Ovary (tissue), 1 donor: ENCODE measurements at regions not wholly inside any gene's neighbourhood (a gene's known extent, or its start where the extent isn't known, plus 50 kb on each side); places are given as distances from the start of the nearest gene placed in this dataset.

Source experiments
- EP300 ChIP-seq: sonication (generic); formaldehyde crosslinking; IDR thresholded peaks from one replicate; pipeline ENCODE4 v1.6.1; 2017; ENCODE audit warnings: antibody characterized with exemption
- POLR2A ChIP-seq: fragments of 450-650 bp; IDR thresholded peaks from one replicate; pipeline ENCODE4 v1.6.1; 2017; ENCODE audit warnings: antibody characterized with exemption, mild to moderate bottlenecking, moderate library complexity

DNA sequence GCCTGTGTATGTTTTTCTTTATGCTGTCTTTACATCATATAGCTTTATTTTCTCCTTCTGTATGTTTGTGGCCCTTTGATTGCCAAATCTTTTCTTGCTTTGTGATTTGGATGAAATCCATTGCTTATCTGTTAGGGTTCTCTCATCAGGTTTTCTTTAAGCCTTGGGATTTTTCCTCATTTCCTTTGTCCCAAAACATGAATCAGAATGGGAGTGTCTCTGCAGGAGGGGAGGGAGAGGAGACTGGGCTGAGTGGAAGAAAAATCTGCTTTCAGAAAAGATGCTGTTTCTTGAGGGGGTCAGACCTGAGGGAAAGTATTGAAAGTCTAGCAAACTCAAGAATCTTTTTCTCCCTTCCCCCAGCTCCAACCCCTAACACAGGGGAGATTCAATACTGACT is 758.0 kb upstream of the MMS22L start:
- no peak for TF ChIP-seq EP300
- TF ChIP-seq POLR2A, result no peak
